Middle frontal gyrus (tissue), 1 donor: ENCODE measurements at regions not wholly inside any gene's neighbourhood (a gene's known extent, or its start where the extent isn't known, plus 50 kb on each side); places are given as distances from the start of the nearest gene placed in this dataset.
"Not testable (repeated sequence)": the region's sequence is repeated elsewhere in the genome, so short reads cannot be mapped to it uniquely, and the experiment has no call there.

Experiments used
- DNase-seq: peaks from one replicate; pipeline ENCODE4 v3.0.0-alpha.2; 2015; ENCODE audit warnings: low spot score; ENCODE audit errors: extremely low spot score

DNA sequence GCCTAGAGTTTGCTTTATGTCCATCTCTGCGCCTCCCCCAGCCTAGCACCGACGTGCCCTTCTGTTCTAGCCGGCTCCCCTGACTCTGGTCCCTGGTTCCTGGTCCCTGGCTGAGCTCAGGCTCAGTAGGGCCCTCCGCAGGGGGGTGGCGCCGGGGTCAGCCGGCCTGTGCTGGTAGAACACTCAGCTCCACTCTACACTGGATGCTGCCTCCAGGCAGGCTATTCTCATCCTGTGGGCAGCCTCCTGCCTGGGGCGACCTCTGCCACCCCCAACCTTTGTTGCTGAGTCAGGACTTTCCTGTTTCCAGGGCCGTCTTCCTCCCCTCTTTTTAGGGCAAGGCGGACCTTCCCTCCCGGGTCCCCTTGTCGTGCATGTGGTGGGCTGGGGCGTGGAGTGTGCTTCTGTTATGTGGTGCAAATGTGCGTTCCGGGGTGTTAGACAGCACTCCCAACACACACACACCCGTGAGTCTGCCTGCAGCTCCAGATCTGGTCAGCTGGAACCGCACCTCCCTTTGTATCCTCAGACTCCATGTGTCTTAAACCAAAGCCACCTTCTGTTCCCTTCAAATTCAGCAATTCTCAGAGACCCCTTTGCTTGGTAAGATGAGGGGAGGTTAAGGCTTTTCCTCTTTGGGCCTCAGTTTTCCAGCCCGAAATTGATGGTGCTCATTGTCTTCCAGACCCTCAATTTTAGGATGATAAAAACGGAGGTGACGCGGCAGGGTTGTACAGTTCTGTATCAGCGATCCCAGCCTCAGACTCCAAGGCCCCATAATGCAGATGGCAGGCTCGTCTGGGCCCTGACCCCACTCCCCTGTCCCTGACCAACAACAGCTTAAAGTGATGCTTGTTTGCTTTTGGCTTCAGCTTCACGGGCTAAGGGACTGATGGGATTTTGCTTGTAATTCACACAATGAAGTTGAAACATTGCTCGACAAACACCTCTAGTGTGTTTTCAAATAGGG lies 1327.9 kb downstream of the BRD1 start:
- DNase-seq = no peak

GRCh38 chr22:48498526-48499331 lies 1328.9 kb downstream of the BRD1 start:
- no peak for DNase-seq

- not testable (repeated sequence) for DNase-seq
Measured at GRCh38 chr22:48497743-48498520, 1329.7 kb downstream of the BRD1 start.

DNA sequence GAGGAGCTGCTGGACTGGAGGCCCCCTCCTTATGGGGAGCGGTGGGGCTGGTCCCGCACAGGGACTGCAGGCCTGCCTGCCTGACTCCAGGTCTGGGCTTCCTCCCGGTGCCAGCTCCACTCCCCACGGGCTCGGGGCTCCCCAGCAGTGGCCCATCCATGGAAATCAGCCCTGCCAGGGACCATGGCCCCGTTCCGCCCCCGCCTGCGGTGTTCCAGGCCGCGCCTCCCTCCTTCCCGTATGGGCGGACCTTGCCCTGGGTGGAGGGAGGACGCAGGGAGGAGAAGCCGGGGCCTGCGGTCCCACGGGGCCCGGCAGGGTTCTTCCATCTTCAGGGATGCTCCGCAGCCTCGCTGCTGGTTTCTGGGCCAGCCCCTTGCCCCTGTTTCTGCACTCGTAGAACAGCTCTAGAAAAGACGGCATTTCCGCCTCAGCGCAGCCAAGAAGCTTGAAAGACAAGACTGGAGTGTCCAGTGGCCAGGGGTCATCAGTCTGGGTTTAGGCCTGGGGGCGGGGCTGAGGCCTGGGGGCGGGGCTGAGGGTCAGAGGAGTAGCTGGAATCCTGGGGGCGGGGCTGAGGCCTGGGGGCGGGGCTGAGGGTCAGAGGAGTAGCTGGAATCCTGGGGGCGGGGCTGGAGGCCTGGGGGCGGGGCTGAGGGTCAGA lies 1330.6 kb downstream of the BRD1 start:
- DNase-seq = no peak

DNA sequence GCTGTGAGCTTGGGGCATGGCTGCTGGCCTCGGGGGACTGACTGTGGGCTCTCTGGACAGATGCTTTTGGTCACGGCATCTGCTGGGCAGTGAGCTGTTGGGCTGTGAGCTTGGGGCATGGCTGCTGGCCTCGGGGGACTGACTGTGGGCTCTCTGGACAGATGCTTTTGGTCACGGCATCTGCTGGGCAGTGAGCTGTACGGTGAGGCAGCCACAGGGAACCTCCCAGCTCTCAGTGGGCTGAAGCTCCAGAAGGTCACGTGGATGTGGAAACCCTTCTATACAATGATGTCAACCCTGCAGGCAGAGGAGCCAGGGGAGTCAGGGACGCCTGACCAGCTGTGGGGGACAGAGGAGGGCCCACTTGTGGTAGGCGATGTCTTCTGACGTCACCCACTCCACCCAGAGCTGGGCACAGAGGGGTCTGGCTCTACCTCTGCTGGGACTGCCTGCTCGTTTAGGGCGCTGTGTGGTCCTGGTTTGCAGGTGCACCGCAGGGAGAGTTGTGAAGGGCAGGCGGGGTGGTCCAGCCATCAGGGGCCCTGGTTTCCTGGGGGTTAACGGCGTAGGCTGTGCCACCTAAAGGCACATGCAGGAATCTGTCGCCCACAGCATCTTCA lies 1331.3 kb downstream of the BRD1 start:
- no peak for DNase-seq

DNA sequence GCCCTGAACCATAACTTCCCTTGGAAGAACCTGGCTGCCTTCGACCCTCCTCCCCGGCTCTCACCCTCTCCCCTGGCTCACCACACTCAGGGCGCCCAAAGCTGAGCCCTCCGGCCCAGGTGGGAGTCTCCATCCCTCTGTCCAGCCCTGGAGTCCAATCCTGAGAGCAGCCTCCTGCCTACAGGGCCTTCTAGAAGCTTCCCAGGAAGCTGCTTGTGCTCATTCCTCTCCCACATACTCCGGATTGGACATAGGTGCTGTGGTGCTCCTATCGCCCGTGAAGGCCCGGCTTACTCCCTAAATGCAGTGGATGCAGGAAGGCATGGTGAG lies 1332.0 kb downstream of the BRD1 start:
- DNase-seq = no peak

GRCh38 chr22:48494968-48495750 lies 1332.5 kb downstream of the BRD1 start:
- DNase-seq = no peak

DNA sequence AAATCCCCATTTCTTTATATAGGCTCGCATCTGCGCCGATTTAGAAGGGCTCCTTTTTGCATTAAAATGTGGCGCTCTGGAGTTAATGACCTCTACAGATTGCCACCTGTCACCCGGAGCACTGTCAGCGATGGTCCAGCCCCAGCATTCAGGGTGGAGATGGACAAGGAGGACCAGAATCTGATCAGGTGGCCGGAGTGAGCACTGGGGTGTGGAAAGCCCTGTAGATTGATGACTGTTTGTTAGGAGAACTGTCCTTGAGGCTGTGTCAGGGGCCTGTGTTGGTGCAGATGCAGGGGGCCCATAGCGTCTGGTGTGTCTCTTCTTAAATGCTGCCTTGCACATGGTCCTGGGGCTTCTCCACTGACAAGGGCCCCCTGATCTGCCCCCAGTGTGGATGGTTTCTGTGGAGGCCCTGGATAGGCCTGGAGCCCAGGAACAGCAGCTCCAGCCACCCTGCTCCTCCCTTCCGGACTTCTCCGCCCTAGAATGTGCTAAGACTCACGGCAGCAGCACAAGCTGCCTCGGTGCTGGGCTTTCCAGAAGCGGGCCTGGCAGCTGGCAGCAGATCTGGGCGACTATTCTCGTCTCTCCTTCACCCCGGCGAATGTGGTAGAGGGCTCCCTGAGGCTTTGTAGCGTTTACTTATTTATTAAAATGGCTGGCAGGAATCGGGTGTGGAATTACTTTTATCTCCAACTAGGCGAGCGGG lies 1333.3 kb downstream of the BRD1 start:
- no peak for DNase-seq

GRCh38 chr22:48493733-48494132 lies 1333.9 kb downstream of the BRD1 start:
- DNase-seq = no peak

DNA sequence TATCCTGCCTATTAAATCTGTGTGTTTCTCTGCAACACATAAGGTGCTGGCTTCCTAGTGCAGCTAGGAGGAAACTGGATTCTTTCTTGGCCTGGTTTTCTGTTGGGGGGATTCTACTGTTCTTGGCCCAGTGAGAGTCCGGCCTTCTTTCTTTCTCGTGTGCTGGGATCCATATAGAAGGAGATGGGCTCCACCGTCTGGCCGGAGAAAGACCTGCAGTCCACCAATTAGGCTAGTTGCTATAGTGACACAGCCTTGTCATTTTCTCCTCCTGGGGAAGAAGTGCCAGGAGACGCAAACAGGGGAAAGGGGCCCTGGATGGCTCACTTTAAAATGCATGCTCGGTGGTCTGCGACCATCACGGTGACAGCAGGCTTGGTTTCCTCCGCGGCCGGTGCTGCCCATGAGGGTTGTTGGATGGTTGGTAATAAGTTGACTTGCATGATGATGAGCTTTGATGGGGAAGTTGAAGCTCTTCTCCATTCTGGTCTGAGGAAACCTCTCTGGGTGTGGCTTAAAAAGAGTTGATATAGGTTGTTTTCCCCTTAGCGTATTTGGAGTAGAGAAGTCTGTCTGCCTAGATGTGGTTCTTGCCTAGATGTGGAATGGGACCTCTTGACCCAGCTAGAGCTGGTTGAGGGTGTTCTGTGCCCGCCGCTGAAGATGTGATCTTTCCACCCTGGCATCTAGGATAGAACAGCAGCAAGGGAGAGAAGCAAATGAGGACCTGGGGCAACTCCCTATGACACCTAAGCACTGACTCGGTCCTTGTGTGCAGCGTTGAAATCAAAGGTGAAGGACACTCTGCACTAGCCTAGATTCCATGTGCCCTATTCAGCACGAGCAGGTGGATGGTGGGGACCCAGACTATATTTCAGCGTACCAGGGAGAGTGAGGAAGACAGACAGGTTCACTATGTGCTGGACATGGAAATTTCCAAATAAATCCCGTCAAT lies 1335.0 kb downstream of the BRD1 start:
- DNase-seq = peak; percentile 56

- no peak for DNase-seq
Measured at GRCh38 chr22:48491451-48491941, 1336.2 kb downstream of the BRD1 start.

- no peak for DNase-seq
Measured at GRCh38 chr22:48490500-48491411, 1336.9 kb downstream of the BRD1 start.

GRCh38 chr22:48489551-48490499 lies 1337.8 kb downstream of the BRD1 start:
- no peak for DNase-seq

- DNase-seq = no peak
Measured at GRCh38 chr22:48488611-48489511, 1338.8 kb downstream of the BRD1 start.

DNA sequence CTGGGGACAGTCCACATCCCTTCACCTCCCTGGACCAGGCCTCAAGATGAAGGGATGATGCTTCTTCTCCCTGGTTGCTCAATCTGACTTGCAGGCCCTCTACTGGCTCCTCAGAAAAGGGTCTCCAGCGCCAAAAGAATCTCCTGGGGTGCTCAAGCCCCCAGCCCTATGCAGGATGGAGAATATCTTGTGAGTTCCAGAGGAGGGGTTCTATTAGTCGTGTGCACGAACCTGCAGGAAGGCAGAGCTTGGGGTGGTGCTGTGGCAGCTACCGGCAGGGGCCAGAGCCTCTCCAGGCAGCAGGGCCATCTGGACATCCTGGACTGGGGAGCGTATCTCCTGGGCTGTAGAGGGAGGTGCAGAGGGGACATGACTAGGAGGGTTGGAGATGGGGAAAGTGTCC lies 1339.5 kb downstream of the BRD1 start:
- no peak for DNase-seq
